ENCODE measurements at regions not wholly inside any gene's neighbourhood (a gene's known extent, or its start where the extent isn't known, plus 50 kb on each side); places are given as distances from the start of the nearest gene placed in this dataset.

- Histone ChIP-seq H3K4me3 (no peak overlapping the region), H3K36me3 (no peaks in the 10 kb centered on the region), H3K4me1 (no peaks in the 10 kb centered on the region), H3K27me3 (ENCODE audit: low read depth) (no peaks in the 10 kb centered on the region), H3K27ac (replicated peaks) (no peak overlapping the region), H3K9me3 (replicated peaks) (peaks cover 26% of the 10 kb centered on the region)
- intact Hi-C loops (cut with micrococcal nuclease) = no loop called here
- no peak for DNase-seq
- no peak for TF ChIP-seq CTCF (IDR thresholded peaks at IDR 0.05; ENCODE audit: borderline replicate concordance)
Observed at GRCh38 chr9:29844251-29844650, 2271.0 kb upstream of the C9orf72 start.

- TF ChIP-seq CTCF (IDR thresholded peaks at IDR 0.05; ENCODE audit: borderline replicate concordance) = no peak
- Histone ChIP-seq H3K9me3 (replicated peaks) (peaks cover 10% of the 10 kb centered on the region), H3K27ac (replicated peaks) (no peak overlapping the region), H3K4me1 (no peaks in the 10 kb centered on the region), H3K36me3 (no peaks in the 10 kb centered on the region), H3K27me3 (ENCODE audit: low read depth) (no peaks in the 10 kb centered on the region), H3K4me3 (no peak overlapping the region)
- intact Hi-C loops (cut with micrococcal nuclease) = no loop called here
- DNase-seq = no peak
Observed at GRCh38 chr9:29850664-29851063, 2277.4 kb upstream of the C9orf72 start.

- no peaks in the 10 kb centered on the region for H3K4me1 ChIP-seq
- intact Hi-C loops (cut with micrococcal nuclease) = no loop called here
- TF ChIP-seq CTCF (IDR thresholded peaks at IDR 0.05; ENCODE audit: borderline replicate concordance) = no peak
- no peaks in the 10 kb centered on the region for H3K36me3 ChIP-seq
- H3K27ac ChIP-seq (replicated peaks) = no peak overlapping the region
- H3K27me3 ChIP-seq (ENCODE audit: low read depth) = no peaks in the 10 kb centered on the region
- H3K4me3 ChIP-seq = no peak overlapping the region
- no peak for DNase-seq
- no peaks in the 10 kb centered on the region for H3K9me3 ChIP-seq (replicated peaks)
Observed at GRCh38 chr9:29861803-29862202, 2288.5 kb upstream of the C9orf72 start.

GRCh38 chr9:29865764-29866313, 2292.6 kb upstream of the C9orf72 start:
- Histone ChIP-seq H3K9me3 (replicated peaks) (peaks cover 18% of the 10 kb centered on the region), H3K4me1 (no peaks in the 10 kb centered on the region), H3K27me3 (ENCODE audit: low read depth) (no peaks in the 10 kb centered on the region), H3K36me3 (no peaks in the 10 kb centered on the region), H3K4me3 (no peak overlapping the region), H3K27ac (replicated peaks) (no peak overlapping the region)
- intact Hi-C loops (cut with micrococcal nuclease) = no loop called here
- no peak for DNase-seq
- no peak for TF ChIP-seq CTCF (IDR thresholded peaks at IDR 0.05; ENCODE audit: borderline replicate concordance)

- Histone ChIP-seq H3K27me3 (ENCODE audit: low read depth) (no peaks in the 10 kb centered on the region), H3K27ac (replicated peaks) (no peak overlapping the region), H3K4me1 (no peaks in the 10 kb centered on the region), H3K4me3 (no peak overlapping the region), H3K36me3 (no peaks in the 10 kb centered on the region), H3K9me3 (replicated peaks) (peaks cover 18% of the 10 kb centered on the region)
- intact Hi-C loops (cut with micrococcal nuclease) = no loop called here
- TF ChIP-seq CTCF (IDR thresholded peaks at IDR 0.05; ENCODE audit: borderline replicate concordance) = no peak
- DNase-seq = no peak
Observed at GRCh38 chr9:29866556-29866955, 2293.3 kb upstream of the C9orf72 start.

Measured in left ventricle myocardium inferior (tissue), 1 donor.